ENCODE measurements at regions not wholly inside any gene's neighbourhood (a gene's known extent, or its start where the extent isn't known, plus 50 kb on each side); places are given as distances from the start of the nearest gene placed in this dataset.
"Not testable (repeated sequence)": the region's sequence is repeated elsewhere in the genome, so short reads cannot be mapped to it uniquely, and the experiment has no call there.

GRCh38 chr7:69393912-69394311, 204.4 kb upstream of the AUTS2 start:
- not testable (repeated sequence) for DNase-seq

- DNase-seq: no peak
Measured at GRCh38 chr7:69395061-69395714, 203.1 kb upstream of the AUTS2 start.

GRCh38 chr7:69398986-69399385, 199.3 kb upstream of the AUTS2 start:
- DNase-seq: no peak

- no peak for DNase-seq
Measured at GRCh38 chr7:69399401-69399800, 198.9 kb upstream of the AUTS2 start.

GRCh38 chr7:69402696-69403095, 195.6 kb upstream of the AUTS2 start:
- no peak for DNase-seq

GRCh38 chr7:69403169-69403568, 195.1 kb upstream of the AUTS2 start:
- no peak for DNase-seq

GRCh38 chr7:69411018-69411417, 187.3 kb upstream of the AUTS2 start:
- no peak for DNase-seq

- DNase-seq: no peak
Measured at GRCh38 chr7:69411466-69411865, 186.8 kb upstream of the AUTS2 start.

- no peak for DNase-seq
Measured at GRCh38 chr7:69412331-69413146, 185.7 kb upstream of the AUTS2 start.

- no peak for DNase-seq
Measured at GRCh38 chr7:69414555-69414954, 183.7 kb upstream of the AUTS2 start.

- DNase-seq: no peak
Measured at GRCh38 chr7:69418869-69419670, 179.2 kb upstream of the AUTS2 start.

- DNase-seq: no peak
Measured at GRCh38 chr7:69419934-69420333, 178.3 kb upstream of the AUTS2 start.

GRCh38 chr7:69422574-69422985, 175.7 kb upstream of the AUTS2 start:
- no peak for DNase-seq

- DNase-seq: no peak
Measured at GRCh38 chr7:69426705-69427104, 171.6 kb upstream of the AUTS2 start.

- no peak for DNase-seq
Measured at GRCh38 chr7:69428089-69428488, 170.2 kb upstream of the AUTS2 start.

- DNase-seq: no peak
Measured at GRCh38 chr7:69429911-69430383, 168.3 kb upstream of the AUTS2 start.

- no peak for DNase-seq
Measured at GRCh38 chr7:69430384-69431021, 167.8 kb upstream of the AUTS2 start.

- no peak for DNase-seq
Measured at GRCh38 chr7:69431626-69432025, 166.6 kb upstream of the AUTS2 start.

- DNase-seq: not testable (repeated sequence)
Measured at GRCh38 chr7:69432276-69432675, 166.0 kb upstream of the AUTS2 start.

- DNase-seq: no peak
Measured at GRCh38 chr7:69433081-69433480, 165.2 kb upstream of the AUTS2 start.

- DNase-seq: no peak
Measured at GRCh38 chr7:69434398-69434815, 163.9 kb upstream of the AUTS2 start.

- DNase-seq: no peak
Measured at GRCh38 chr7:69435711-69436110, 162.6 kb upstream of the AUTS2 start.

- no peak for DNase-seq
Measured at GRCh38 chr7:69436946-69437345, 161.3 kb upstream of the AUTS2 start.

Data from NK-92 treated with Interleukin-12 subunit alpha and Interleukin-12 subunit beta, amount 100 ng/mL, for 24 hours (cell line).